ENCODE measurements at regions not wholly inside any gene's neighbourhood (a gene's known extent, or its start where the extent isn't known, plus 50 kb on each side); places are given as distances from the start of the nearest gene placed in this dataset.

- H3K4me3 ChIP-seq (ENCODE audit: low read length): no peak overlapping the region
- no peaks in the 10 kb centered on the region for H3K27me3 Mint-ChIP-seq (ENCODE audit: insufficient read depth)
Measured at GRCh38 chr5:44002381-44002901, 386.8 kb downstream of the FGF10 start.

GRCh38 chr5:44001675-44002380 lies 387.4 kb downstream of the FGF10 start:
- Histone ChIP-seq H3K4me1 (ENCODE audit: control insufficient read depth, insufficient read depth, low read length) (no peaks in the 10 kb centered on the region), H3K9me3 (ENCODE audit: control insufficient read depth, low read length) (no peaks in the 10 kb centered on the region), H3K27ac (ENCODE audit: low read depth, low read length) (no peak overlapping the region), H3K27me3 (ENCODE audit: control insufficient read depth, insufficient read depth, low read length, poor library complexity, severe bottlenecking) (no peaks in the 10 kb centered on the region), H3K9ac (ENCODE audit: extremely low read depth, low read length, poor library complexity, severe bottlenecking) (no peak overlapping the region), H3K4me3 (ENCODE audit: low read length) (no peak overlapping the region), H3K36me3 (ENCODE audit: control insufficient read depth, insufficient read depth, low read length) (no peaks in the 10 kb centered on the region)
- TF ChIP-seq CTCF (conservative IDR thresholded peaks at IDR 0.05): no peak
- DNase-seq: no peak
- Mint-ChIP-seq H3K27ac (no peak overlapping the region), H3K36me3 (ENCODE audit: low read depth) (no peaks in the 10 kb centered on the region), H3K4me3 (no peak overlapping the region), H3K27me3 (ENCODE audit: insufficient read depth) (no peaks in the 10 kb centered on the region), H3K9me3 (no peaks in the 10 kb centered on the region), H3K4me1 (no peaks in the 10 kb centered on the region)
- WGBS, 2 experiments (ENCODE audit: insufficient coverage in 1 of 2, insufficient read length in 1 of 2): 95 to 100% methylated on average over 2 of the region's 2 CpGs

More at GRCh38 chr5:44002381-44002901, 386.8 kb downstream of the FGF10 start:
- H3K9me3 ChIP-seq (ENCODE audit: control insufficient read depth, low read length): no peaks in the 10 kb centered on the region
- no peak for TF ChIP-seq CTCF (conservative IDR thresholded peaks at IDR 0.05)
- DNase-seq: no peak
- Mint-ChIP-seq H3K27ac (no peak overlapping the region), H3K36me3 (ENCODE audit: low read depth) (no peaks in the 10 kb centered on the region), H3K4me1 (no peaks in the 10 kb centered on the region), H3K4me3 (no peak overlapping the region), H3K9me3 (no peaks in the 10 kb centered on the region)
- H3K4me1 ChIP-seq (ENCODE audit: control insufficient read depth, insufficient read depth, low read length): no peaks in the 10 kb centered on the region
- no peaks in the 10 kb centered on the region for H3K27me3 ChIP-seq (ENCODE audit: control insufficient read depth, insufficient read depth, low read length, poor library complexity, severe bottlenecking)
- no peak overlapping the region for H3K27ac ChIP-seq (ENCODE audit: low read depth, low read length)
- no peak overlapping the region for H3K9ac ChIP-seq (ENCODE audit: extremely low read depth, low read length, poor library complexity, severe bottlenecking)
- no peaks in the 10 kb centered on the region for H3K36me3 ChIP-seq (ENCODE audit: control insufficient read depth, insufficient read depth, low read length)

DNA sequence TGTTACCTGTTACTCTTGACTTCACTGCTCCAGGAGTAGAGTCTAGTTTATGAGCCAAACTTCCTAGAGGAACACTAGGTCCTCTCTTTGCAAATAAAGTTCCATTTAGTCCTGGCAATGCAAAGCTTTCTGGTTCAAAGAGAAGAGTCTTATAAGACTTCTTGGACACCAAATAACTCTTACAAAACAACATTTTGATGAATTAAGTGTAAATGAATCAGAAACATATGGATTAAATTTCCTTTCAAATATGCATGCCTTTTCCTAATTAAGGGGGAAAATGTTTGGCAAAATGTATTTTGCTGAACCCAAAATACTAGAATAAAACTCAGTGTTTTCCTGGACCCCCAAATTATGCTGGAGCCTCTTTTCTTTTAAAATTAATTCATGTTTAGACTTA lies 388.0 kb downstream of the FGF10 start:
- Mint-ChIP-seq H3K4me3 (no peak overlapping the region), H3K9me3 (no peaks in the 10 kb centered on the region), H3K4me1 (no peaks in the 10 kb centered on the region), H3K27ac (no peak overlapping the region), H3K27me3 (ENCODE audit: insufficient read depth) (no peaks in the 10 kb centered on the region), H3K36me3 (ENCODE audit: low read depth) (no peaks in the 10 kb centered on the region)
- Histone ChIP-seq H3K36me3 (ENCODE audit: control insufficient read depth, insufficient read depth, low read length) (no peaks in the 10 kb centered on the region), H3K27ac (ENCODE audit: low read depth, low read length) (no peak overlapping the region), H3K4me1 (ENCODE audit: control insufficient read depth, insufficient read depth, low read length) (no peaks in the 10 kb centered on the region), H3K27me3 (ENCODE audit: control insufficient read depth, insufficient read depth, low read length, poor library complexity, severe bottlenecking) (no peaks in the 10 kb centered on the region), H3K9ac (ENCODE audit: extremely low read depth, low read length, poor library complexity, severe bottlenecking) (no peak overlapping the region), H3K9me3 (ENCODE audit: control insufficient read depth, low read length) (no peaks in the 10 kb centered on the region), H3K4me3 (ENCODE audit: low read length) (no peak overlapping the region)
- TF ChIP-seq CTCF (conservative IDR thresholded peaks at IDR 0.05): no peak
- DNase-seq: no peak

Data from endodermal cell (in vitro differentiated cells).